Osteoblast (primary cell): ENCODE measurements at regions not wholly inside any gene's neighbourhood (a gene's known extent, or its start where the extent isn't known, plus 50 kb on each side); places are given as distances from the start of the nearest gene placed in this dataset.
"Not testable (repeated sequence)": the region's sequence is repeated elsewhere in the genome, so short reads cannot be mapped to it uniquely, and the experiment has no call there.

Experiments
- DNase-seq: peaks from one replicate; pipeline ENCODE4 v3.0.0; 2011; ENCODE audit warnings: low spot score, mixed read lengths; ENCODE audit not compliant: insufficient read length; ENCODE audit errors: missing footprints
- H2AFZ ChIP-seq: 2 replicates; pipeline ENCODE4 v1.6.0; 2011; ENCODE audit warnings: mild to moderate bottlenecking, low read length
- H3K27ac ChIP-seq: 2 replicates; pipeline ENCODE4 v1.5.1; 2011; ENCODE audit warnings: mild to moderate bottlenecking, low read depth, low read length, moderate library complexity
- H3K27me3 ChIP-seq: 2 replicates; pipeline ENCODE4 v1.6.0; 2012; ENCODE audit warnings: mild to moderate bottlenecking, control low read depth, inconsistent platforms, low read length, moderate library complexity; ENCODE audit not compliant: insufficient read depth
- H3K36me3 ChIP-seq: 2 replicates; pipeline ENCODE4 v1.5.1; 2011; ENCODE audit warnings: mild to moderate bottlenecking, low read length, control low read depth, moderate library complexity; ENCODE audit not compliant: insufficient read depth
- H3K4me1 ChIP-seq: 2 replicates; pipeline ENCODE4 v1.5.1; 2011; ENCODE audit warnings: mild to moderate bottlenecking, low read length, control low read depth, moderate library complexity; ENCODE audit not compliant: insufficient read depth
- H3K4me2 ChIP-seq: 2 replicates; pipeline ENCODE4 v1.6.0; 2011; ENCODE audit warnings: mild to moderate bottlenecking, low read length; ENCODE audit not compliant: insufficient read depth
- H3K4me3 ChIP-seq: fragments of 200-600 bp; sonication (generic); 3 replicates; pipeline ENCODE4 v1.5.1; 2012; ENCODE audit warnings: mild to moderate bottlenecking, low read length, inconsistent platforms; ENCODE audit not compliant: insufficient read depth
- H3K79me2 ChIP-seq: 2 replicates; pipeline ENCODE4 v1.6.0; 2012; ENCODE audit warnings: mild to moderate bottlenecking, low read length, control low read depth, inconsistent platforms; ENCODE audit not compliant: insufficient read depth
- H3K9me3 ChIP-seq: 2 replicates; pipeline ENCODE4 v1.5.1; 2011; ENCODE audit warnings: low read depth, low read length, control low read depth
- H4K20me1 ChIP-seq: 2 replicates; pipeline ENCODE4 v1.6.0; 2012; ENCODE audit warnings: mild to moderate bottlenecking, low read length, control low read depth; ENCODE audit not compliant: insufficient read depth
- TF ChIP-seq, protein P1 (sequence below): IDR thresholded peaks from 2 replicates; pipeline ENCODE4 v1.5.1; 2011; ENCODE audit warnings: mild to moderate bottlenecking, low read depth, low read length, moderate library complexity; ENCODE audit errors: extremely low read depth

DNA sequence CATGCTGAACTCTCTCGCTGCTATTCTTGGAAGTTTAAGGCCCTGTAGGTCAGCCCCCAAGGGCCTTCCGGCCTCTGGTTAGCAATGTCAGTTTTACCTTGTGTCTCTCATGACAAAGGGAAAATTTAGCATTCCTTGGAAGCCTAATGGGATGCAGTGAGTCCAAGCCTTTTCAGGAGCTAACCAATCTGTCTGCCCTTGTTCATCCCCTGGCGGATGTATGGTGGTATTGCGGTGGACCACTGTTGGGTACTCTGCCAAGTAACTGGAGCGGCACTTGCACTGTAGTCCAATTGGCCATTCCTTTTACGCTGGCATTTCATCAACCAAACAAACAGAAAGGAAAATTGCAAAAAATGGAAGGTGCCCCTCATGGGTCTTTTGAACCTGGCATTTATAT, 318.4 kb upstream of the NMUR2 start:
- TF ChIP-seq, protein P1, sequence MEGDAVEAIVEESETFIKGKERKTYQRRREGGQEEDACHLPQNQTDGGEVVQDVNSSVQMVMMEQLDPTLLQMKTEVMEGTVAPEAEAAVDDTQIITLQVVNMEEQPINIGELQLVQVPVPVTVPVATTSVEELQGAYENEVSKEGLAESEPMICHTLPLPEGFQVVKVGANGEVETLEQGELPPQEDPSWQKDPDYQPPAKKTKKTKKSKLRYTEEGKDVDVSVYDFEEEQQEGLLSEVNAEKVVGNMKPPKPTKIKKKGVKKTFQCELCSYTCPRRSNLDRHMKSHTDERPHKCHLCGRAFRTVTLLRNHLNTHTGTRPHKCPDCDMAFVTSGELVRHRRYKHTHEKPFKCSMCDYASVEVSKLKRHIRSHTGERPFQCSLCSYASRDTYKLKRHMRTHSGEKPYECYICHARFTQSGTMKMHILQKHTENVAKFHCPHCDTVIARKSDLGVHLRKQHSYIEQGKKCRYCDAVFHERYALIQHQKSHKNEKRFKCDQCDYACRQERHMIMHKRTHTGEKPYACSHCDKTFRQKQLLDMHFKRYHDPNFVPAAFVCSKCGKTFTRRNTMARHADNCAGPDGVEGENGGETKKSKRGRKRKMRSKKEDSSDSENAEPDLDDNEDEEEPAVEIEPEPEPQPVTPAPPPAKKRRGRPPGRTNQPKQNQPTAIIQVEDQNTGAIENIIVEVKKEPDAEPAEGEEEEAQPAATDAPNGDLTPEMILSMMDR, result no peak
- Histone ChIP-seq H3K4me3 (no peak overlapping the region), H3K79me2 (no peaks in the 10 kb centered on the region), H3K4me1 (no peaks in the 10 kb centered on the region), H2AFZ (no peak overlapping the region), H3K4me2 (no peak overlapping the region), H3K27me3 (no peaks in the 10 kb centered on the region), H3K9me3 (peaks cover 2% of the 10 kb centered on the region), H3K36me3 (no peaks in the 10 kb centered on the region), H3K27ac (no peak overlapping the region), H4K20me1 (no peaks in the 10 kb centered on the region)
- no peak for DNase-seq

DNA sequence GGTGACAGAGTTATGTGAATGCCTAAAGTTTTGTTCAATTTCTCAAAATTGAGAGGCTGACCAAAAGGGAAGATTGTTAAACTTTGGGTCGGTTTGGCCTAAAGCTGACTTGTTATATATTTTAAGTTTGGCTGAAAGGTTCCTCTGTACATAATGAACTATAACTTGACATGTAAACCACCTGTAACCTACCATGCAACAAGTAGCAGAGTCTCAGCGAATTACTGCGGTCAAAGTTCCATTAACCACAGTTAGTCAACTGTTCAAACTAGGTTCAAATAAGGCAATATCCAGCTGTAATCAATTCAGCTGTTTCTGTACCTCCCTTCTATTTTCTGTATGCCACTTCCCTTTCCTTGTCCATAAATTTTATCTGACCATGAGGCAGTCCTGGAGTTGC, 325.1 kb upstream of the NMUR2 start:
- no peak for DNase-seq

DNA sequence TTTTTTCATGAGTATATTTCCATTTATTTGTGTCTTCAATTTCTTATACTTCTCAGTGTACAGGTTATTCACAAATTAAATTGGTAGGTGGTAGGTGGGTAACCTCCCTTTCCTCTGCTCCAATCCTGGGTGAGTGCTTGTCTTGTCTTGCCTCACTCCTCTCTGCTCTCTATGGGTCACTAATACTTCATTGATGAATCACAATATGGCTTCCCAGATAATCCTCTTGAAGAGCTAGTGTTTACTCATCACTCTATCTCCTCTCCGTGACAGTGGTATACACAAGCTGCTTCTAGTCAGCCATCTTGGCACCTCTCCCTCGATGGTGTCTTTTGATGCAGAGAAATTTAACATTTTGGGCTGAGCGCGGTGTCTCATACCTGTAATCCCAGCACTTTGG, 331.8 kb upstream of the NMUR2 start:
- TF ChIP-seq, protein P1, result no peak
- H3K9me3 ChIP-seq, result no peaks in the 10 kb centered on the region
- no peak overlapping the region for H3K4me3 ChIP-seq
- H3K4me1 ChIP-seq, result no peaks in the 10 kb centered on the region
- H3K79me2 ChIP-seq, result no peaks in the 10 kb centered on the region
- no peak overlapping the region for H3K4me2 ChIP-seq
- DNase-seq, result no peak
- no peaks in the 10 kb centered on the region for H4K20me1 ChIP-seq
- H3K27me3 ChIP-seq, result no peaks in the 10 kb centered on the region
- H3K36me3 ChIP-seq, result no peaks in the 10 kb centered on the region
- no peak overlapping the region for H3K27ac ChIP-seq
- no peak overlapping the region for H2AFZ ChIP-seq

More for the DNA sequence above, 325.1 kb upstream of the NMUR2 start:
- Histone ChIP-seq H4K20me1 (no peaks in the 10 kb centered on the region), H3K27ac (no peak overlapping the region), H3K9me3 (no peaks in the 10 kb centered on the region), H3K36me3 (no peaks in the 10 kb centered on the region), H3K4me2 (no peak overlapping the region), H3K4me1 (no peaks in the 10 kb centered on the region), H3K79me2 (no peaks in the 10 kb centered on the region), H3K27me3 (no peaks in the 10 kb centered on the region), H2AFZ (no peak overlapping the region), H3K4me3 (no peak overlapping the region)
- TF ChIP-seq, protein P1, result no peak

DNA sequence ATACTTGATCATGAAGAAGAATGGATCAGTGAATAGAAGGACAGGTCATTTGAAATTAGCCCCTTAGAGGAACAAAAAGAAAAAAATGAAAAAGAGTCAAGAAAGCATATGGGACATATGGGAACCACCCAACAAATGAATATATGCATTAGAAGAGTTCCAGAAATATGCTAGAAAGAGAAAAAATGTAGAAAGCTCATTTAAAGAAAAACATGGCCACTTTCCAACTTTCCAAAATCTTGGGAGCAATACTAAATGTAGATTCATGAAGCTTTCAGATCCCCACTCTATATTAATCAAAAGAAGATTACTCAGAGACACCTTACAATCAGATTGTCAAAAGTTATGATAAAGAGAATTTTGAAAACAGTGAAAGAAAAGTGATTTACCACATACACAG, 334.8 kb upstream of the NMUR2 start:
- no peak overlapping the region for H3K4me3 ChIP-seq
- no peaks in the 10 kb centered on the region for H3K79me2 ChIP-seq
- no peak overlapping the region for H3K4me2 ChIP-seq
- H2AFZ ChIP-seq, result no peak overlapping the region
- no peaks in the 10 kb centered on the region for H3K36me3 ChIP-seq
- no peak for DNase-seq
- H3K27me3 ChIP-seq, result no peaks in the 10 kb centered on the region
- no peaks in the 10 kb centered on the region for H4K20me1 ChIP-seq
- TF ChIP-seq, protein P1, result no peak
- H3K27ac ChIP-seq, result no peak overlapping the region
- H3K4me1 ChIP-seq, result no peaks in the 10 kb centered on the region
- no peaks in the 10 kb centered on the region for H3K9me3 ChIP-seq

DNA sequence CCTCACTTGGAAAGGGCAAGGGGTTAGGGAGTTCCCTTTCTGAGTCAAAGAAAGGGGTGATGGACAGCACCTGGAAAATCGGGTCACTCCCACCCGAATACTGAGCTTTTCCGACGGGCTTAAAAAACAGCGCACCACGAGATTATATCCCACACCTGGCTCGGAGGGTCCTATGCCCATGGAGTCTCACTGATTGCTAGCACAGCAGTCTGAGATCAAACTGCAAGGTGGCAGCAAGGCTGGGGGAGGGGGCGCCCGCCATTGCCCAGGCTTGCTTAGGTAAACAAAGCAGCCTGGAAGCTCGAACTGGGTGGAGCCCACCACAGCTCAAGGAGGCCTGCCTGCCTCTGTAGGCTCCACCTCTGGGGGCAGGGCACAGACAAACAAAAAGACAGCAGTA, 336.0 kb upstream of the NMUR2 start:
- H3K36me3 ChIP-seq, H2AFZ ChIP-seq, H3K79me2 ChIP-seq, H3K9me3 ChIP-seq, H3K27me3 ChIP-seq, H3K4me1 ChIP-seq, H3K27ac ChIP-seq, H3K4me3 ChIP-seq, H4K20me1 ChIP-seq, H3K4me2 ChIP-seq, DNase-seq: not testable (repeated sequence)

DNA sequence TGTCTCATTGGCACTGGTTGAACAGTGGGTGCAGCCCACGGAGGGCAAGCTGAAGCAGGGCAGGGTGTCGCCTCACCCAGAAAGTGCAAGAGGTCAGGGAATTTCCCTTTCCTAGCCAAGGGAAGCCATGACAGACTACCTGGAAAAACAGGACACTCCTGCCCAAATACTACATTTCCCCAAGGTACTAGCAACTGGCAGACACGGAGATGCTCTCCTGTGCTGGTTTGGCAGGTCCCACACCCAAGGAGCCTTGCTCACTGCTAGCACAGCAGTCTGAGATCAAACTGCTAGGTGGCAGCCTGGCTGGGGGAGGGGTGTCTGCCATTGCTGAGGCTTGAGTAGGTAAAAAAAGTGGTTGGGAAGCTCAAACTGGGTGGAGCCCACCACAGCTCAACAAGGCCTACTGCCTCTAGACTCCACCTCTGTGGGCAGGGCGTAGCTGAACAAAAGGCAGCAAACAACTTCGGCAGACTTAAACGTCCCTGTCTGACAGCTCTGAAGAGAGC, 382.7 kb upstream of the NMUR2 start:
- not testable (repeated sequence) for H3K4me2 ChIP-seq, H3K27ac ChIP-seq, H3K9me3 ChIP-seq, H3K79me2 ChIP-seq, H3K27me3 ChIP-seq, H2AFZ ChIP-seq, H3K36me3 ChIP-seq, H3K4me1 ChIP-seq, DNase-seq, H4K20me1 ChIP-seq, H3K4me3 ChIP-seq
